Muscle layer of colon (tissue), 2 donors: ENCODE measurements at regions not wholly inside any gene's neighbourhood (a gene's known extent, or its start where the extent isn't known, plus 50 kb on each side); places are given as distances from the start of the nearest gene placed in this dataset.

Experiments used
- H3K27ac ChIP-seq: one replicate; pipeline ENCODE4 v1.7.0; 2013; ENCODE audit warnings: low read depth, mild to moderate bottlenecking, low read length, moderate library complexity
- H3K27me3 ChIP-seq, 2 donors: one replicate each; pipeline ENCODE4 v1.7.0; 2013; ENCODE audit warnings: low read length in 2 of 2, mild to moderate bottlenecking in 2 of 2; ENCODE audit not compliant: insufficient read depth in 2 of 2, control insufficient read depth in 1 of 2
- H3K36me3 ChIP-seq: one replicate; pipeline ENCODE4 v1.7.0; 2013; ENCODE audit warnings: mild to moderate bottlenecking, low read length; ENCODE audit not compliant: insufficient read depth
- H3K4me1 ChIP-seq: one replicate; pipeline ENCODE4 v1.7.0; 2013; ENCODE audit warnings: mild to moderate bottlenecking, low read length; ENCODE audit not compliant: insufficient read depth
- H3K4me3 ChIP-seq, 2 donors: one replicate each; pipeline ENCODE4 v1.7.0; 2013; ENCODE audit warnings: low read length in 2 of 2, low read depth in 1 of 2, mild to moderate bottlenecking in 1 of 2, moderate library complexity in 1 of 2
- H3K9ac ChIP-seq: one replicate; pipeline ENCODE4 v1.7.0; 2013; ENCODE audit warnings: low read length
- H3K9me3 ChIP-seq: one replicate; pipeline ENCODE4 v1.7.0; 2013; ENCODE audit warnings: mild to moderate bottlenecking, low read length
- donor health status: abdominal sarcoma.
- donor health status: Adenocarcinoma of cecum.

DNA sequence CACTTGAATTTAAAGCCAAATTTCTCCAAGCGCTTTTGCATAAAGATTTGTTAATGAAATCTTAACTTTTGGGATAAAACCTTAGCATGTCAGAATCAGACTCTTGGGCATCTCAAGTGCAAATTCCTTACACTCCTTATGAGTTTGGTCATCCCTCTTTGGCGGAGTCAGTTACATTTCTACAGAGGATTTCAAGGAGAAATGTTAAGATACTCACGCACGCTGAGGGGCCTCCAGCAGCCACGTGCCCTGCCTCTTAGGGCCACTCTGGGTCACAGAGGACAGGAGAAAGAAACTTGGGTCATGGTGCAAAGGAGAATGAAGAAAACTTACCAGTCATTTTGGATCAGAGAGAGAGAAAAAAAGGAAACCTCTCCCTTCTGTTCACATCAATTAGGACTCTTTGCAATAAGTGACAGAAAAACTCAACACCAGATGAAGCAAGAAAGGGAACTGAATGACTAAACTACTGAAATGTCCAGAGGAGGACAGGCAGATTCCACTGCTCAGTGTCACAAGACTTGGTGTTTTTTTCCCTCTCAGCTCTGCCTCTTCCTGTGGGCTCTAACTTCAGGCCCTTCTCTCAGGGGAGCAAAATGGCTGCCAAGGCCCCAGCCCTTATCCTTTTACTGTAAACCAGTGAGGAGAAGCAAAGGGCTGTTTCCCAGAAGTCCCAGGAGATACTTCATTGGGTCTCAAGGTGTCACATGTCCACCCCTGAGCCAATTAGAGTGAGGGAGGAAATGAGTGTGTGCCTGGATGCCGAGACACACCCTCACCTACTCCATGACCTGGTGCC, 63.3 kb upstream of the NFIL3 start:
- Histone ChIP-seq H3K9me3 (no peaks in the 10 kb centered on the region), H3K27me3 (no peaks in the 10 kb centered on the region), H3K4me3 (no peak overlapping the region), H3K9ac (no peak overlapping the region), H3K27ac (no peak overlapping the region), H3K4me1 (peaks cover 23% of the 10 kb centered on the region), H3K36me3 (no peaks in the 10 kb centered on the region)

DNA sequence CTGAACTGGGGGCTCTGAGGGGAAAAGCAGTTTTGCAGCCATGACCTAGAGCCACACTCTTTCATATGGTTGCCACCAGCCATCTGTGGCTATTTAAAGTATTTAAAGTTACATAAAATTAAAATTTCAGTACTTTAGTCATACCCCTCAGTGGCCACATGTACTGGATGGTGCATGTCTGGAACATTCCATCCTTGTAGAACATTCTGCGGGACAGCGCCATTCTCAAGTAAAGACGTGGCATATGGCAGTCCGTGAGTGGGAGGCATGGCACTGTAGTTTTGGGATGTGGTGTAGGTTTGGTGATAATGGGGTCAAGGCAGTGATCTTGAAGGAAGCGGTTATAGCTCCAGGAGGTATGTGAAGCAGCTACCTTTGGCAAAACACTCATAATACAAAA, 61.4 kb upstream of the NFIL3 start:
- H3K36me3 ChIP-seq: no peaks in the 10 kb centered on the region
- no peaks in the 10 kb centered on the region for H3K27me3 ChIP-seq
- no peaks in the 10 kb centered on the region for H3K9me3 ChIP-seq
- H3K4me1 ChIP-seq: peaks cover 26% of the 10 kb centered on the region
- H3K4me3 ChIP-seq: no peak overlapping the region
- H3K27ac ChIP-seq: no peak overlapping the region
- H3K9ac ChIP-seq: no peak overlapping the region

DNA sequence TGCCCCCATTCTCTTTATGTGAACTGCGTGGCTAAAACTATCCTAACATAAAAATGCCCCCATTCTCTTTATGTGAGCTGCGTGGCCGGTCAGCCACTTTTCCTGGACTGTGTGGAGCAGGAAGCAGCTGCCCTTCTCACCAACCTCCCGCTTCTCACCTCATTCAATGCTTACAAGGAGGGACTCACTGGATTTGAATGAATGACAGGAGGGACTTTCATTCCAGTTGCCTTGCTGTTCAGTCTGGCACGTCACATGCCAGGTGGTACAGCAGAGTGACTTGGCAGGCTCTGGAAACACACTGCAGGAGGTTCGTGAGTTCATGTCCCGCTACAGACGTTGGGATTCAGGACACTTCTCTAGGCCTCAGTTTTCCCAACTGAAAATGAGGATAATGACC, 60.2 kb upstream of the NFIL3 start:
- H3K4me3 ChIP-seq: no peak overlapping the region
- no peaks in the 10 kb centered on the region for H3K27me3 ChIP-seq
- no peaks in the 10 kb centered on the region for H3K36me3 ChIP-seq
- peak overlapping the region; percentile 61 for H3K27ac ChIP-seq
- no peaks in the 10 kb centered on the region for H3K9me3 ChIP-seq
- peak overlapping the region; percentile 28 for H3K9ac ChIP-seq
- H3K4me1 ChIP-seq: peaks cover 26% of the 10 kb centered on the region

DNA sequence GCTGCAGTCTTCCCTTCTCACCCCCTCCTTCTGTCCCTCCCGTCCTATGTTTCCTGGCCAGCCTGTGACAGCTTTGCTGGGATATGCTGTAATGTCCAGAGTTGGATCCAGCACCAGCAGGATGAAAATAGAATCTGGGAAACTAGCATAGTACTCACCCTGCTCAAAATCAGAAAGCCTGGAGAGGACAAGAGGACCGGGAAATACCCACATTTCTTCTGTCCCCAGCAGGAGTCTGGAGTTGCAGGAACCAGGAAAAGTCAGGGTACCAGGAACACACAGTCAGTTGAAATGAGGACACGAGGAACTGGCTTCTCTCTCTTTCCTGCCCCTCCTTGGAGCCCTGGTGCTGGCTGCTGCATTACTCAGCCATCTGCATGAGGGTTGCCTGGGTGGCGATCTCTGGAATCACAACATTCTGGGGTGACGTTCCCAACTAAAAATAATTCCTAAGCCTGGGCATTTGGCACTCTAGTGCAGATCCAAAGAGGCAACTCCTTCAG, 59.6 kb upstream of the NFIL3 start:
- Histone ChIP-seq H3K36me3 (no peaks in the 10 kb centered on the region), H3K4me3 (no peak overlapping the region), H3K27me3 (no peaks in the 10 kb centered on the region), H3K27ac (peak overlapping the region; percentile 61), H3K9ac (no peak overlapping the region), H3K9me3 (no peaks in the 10 kb centered on the region), H3K4me1 (peaks cover 26% of the 10 kb centered on the region)

- Histone ChIP-seq H3K27ac (no peak overlapping the region), H3K9ac (no peak overlapping the region), H3K36me3 (no peaks in the 10 kb centered on the region)
These were observed 58.3 kb upstream of the NFIL3 start for GRCh38 chr9:91481972-91482371.

DNA sequence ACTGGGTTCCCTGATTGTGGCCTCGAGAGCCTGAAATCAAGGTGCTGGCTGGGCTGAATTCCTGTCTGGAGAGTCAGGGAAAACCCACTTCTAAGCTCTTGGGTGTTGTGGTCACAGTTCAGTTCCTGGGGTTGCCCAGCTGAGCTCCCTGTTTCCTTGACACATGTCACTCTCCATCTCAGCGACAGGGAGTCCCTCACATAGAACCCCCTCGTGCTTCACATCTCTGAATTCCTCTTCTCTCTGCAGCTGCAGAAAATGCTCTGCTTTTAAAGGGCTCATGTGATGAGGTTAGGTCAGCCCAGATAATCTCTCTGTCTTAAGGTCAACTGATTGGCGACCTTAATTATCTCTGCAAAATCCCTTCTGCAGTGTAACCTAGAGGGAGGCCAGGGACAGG, 53.5 kb upstream of the NFIL3 start:
- Histone ChIP-seq H3K27ac (no peak overlapping the region), H3K9ac (no peak overlapping the region)

More at GRCh38 chr9:91481972-91482371, 58.3 kb upstream of the NFIL3 start:
- H3K4me3 ChIP-seq: no peak overlapping the region
- H3K4me1 ChIP-seq: peaks cover 26% of the 10 kb centered on the region
- no peaks in the 10 kb centered on the region for H3K9me3 ChIP-seq
- no peaks in the 10 kb centered on the region for H3K27me3 ChIP-seq

DNA sequence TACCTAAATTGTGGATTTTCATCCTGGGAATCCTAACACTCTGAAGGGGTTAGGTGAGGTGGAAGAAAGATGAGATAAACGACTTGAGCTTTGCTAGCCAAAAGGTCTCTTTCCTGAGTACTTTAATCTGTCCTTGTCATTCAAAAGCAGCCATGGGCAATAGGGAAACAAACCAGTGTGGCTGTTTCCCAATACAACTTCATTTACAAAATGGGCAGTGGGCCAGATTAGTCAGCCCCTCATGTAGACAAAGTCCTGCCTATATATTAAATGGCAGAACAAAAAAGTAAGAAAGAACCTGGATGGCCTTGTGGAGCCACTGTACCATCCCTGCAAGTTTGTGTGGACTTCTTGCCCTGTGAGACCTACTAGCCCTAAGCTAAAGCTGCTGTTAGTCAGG, 51.0 kb upstream of the NFIL3 start:
- H3K36me3 ChIP-seq: no peaks in the 10 kb centered on the region
- no peaks in the 10 kb centered on the region for H3K27me3 ChIP-seq
- no peak overlapping the region for H3K27ac ChIP-seq
- no peaks in the 10 kb centered on the region for H3K4me1 ChIP-seq
- H3K9me3 ChIP-seq: no peaks in the 10 kb centered on the region
- H3K9ac ChIP-seq: no peak overlapping the region
- no peak overlapping the region for H3K4me3 ChIP-seq

More for the DNA sequence above, 53.5 kb upstream of the NFIL3 start:
- Histone ChIP-seq H3K9me3 (no peaks in the 10 kb centered on the region), H3K4me1 (peaks cover 3% of the 10 kb centered on the region), H3K4me3 (no peak overlapping the region), H3K36me3 (no peaks in the 10 kb centered on the region), H3K27me3 (no peaks in the 10 kb centered on the region)
